GM18508 (cell line): ENCODE measurements at regions not wholly inside any gene's neighbourhood (a gene's known extent, or its start where the extent isn't known, plus 50 kb on each side); places are given as distances from the start of the nearest gene placed in this dataset.
A peak's percentile ranks its signal among the peaks of the same experiment; 100 is the strongest.
"Not testable (repeated sequence)": the region's sequence is repeated elsewhere in the genome, so short reads cannot be mapped to it uniquely, and the experiment has no call there.

Experiments used
- ATAC-seq: cut with Tn5 transposase; IDR thresholded peaks from one replicate; pipeline ENCODE4 v1.9.1; 2021; ENCODE audit warnings: moderate number of reproducible peaks; ENCODE audit not compliant: insufficient read depth, unreplicated experiment

- no peak for ATAC-seq
These were observed 454.4 kb upstream of the MEIS1 start for GRCh38 chr2:65980531-65980930.

DNA sequence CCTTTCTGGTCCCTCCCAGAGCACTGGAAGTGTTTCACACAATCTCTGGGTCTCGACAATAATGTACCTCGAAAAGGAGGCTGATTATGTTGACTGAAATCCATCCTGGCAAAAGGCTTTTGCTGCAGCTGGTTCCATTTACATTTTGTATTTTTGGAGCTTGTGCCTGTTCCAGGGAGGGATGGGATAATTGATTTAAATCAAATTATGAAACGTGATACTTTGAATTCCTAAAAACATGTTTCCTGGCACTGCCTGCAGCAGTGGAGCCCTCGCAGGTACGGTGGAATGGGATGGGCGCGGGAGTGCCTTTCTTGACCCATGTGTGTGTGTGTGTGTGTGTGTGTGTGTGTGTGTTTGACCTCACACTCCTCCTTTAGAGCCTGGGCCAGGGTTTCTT lies 455.5 kb upstream of the MEIS1 start:
- no peak for ATAC-seq

GRCh38 chr2:65974067-65974723 lies 460.7 kb upstream of the MEIS1 start:
- peak; percentile 72 for ATAC-seq

GRCh38 chr2:65969161-65969560 lies 465.8 kb upstream of the MEIS1 start:
- no peak for ATAC-seq

- not testable (repeated sequence) for ATAC-seq
These were observed 471.6 kb upstream of the MEIS1 start for GRCh38 chr2:65963303-65963702.

GRCh38 chr2:65960953-65961352 lies 474.0 kb upstream of the MEIS1 start:
- ATAC-seq: no peak

DNA sequence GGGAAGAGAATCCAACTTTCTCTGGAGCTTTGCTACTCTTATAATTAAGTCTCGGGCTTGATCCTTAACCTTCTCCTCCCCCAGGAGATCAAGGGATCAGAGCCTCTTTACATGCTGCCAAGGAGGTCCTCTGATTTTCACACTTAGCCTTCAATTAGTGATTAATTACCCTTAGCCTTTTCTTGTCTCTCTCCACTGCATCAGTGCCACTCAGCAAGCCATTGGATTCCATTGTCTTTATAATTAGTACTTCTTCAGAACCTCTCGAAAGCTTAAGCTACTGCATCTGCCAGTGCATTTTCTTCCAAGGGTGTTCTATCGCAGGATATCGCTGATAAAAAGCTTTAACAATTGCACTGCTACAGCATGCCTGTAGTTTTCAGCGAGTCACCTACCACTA lies 477.0 kb upstream of the MEIS1 start:
- no peak for ATAC-seq

- no peak for ATAC-seq
These were observed 477.5 kb upstream of the MEIS1 start for GRCh38 chr2:65957454-65957853.

DNA sequence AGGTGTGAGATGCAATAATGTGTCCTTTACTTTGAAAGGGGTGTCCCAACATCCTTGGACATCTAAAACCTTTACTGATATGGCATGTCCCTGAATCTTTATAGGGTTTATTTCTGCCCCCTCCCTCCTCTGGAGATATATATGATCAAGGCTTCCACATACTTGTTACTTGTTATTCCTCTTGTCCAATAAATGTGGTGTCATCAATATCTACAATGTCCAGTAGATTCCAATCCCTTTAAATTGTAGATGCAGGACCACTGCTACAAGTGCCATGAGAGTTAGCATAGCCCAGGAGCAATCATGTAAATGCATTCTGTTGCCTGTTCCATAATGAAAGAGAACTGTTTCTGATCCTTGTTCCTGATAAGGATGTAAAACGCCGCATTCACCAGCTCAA lies 479.7 kb upstream of the MEIS1 start:
- no peak for ATAC-seq

GRCh38 chr2:65952966-65953761 lies 481.8 kb upstream of the MEIS1 start:
- ATAC-seq: no peak

GRCh38 chr2:65944213-65944612 lies 490.7 kb upstream of the MEIS1 start:
- ATAC-seq: no peak

DNA sequence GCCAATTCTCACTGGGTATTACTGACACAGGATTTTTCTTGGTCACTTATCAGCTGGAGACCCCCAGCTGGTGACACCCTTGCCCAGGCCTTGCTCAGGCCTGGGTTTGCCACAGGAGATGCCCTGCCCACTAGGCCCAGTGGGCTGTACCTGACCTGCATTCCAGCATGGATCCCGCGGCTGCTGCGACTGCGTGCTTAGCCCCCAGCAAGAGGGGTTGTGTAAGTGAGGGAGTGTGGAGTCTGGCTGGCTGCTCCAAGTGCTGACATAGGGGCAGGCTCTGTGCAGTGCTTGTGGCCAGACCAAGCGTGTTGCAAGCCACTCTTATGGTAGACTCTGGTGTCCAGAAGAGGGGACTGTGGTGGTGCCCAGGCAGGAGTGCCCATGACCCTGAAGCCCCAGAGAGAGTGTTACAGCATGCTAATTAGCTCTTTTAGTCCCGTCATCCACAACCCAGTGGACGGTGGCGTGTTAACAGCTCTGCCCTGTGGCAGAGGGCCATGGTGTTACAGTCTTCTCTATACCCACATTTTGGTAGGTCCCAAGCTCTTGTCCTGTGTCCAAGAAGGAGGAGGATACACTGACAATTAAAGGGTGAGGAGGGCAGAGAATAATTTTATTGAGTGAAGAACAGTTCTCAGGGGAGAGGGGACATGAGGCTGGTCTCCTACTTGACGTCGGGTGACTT lies 491.7 kb upstream of the MEIS1 start:
- ATAC-seq: no peak

DNA sequence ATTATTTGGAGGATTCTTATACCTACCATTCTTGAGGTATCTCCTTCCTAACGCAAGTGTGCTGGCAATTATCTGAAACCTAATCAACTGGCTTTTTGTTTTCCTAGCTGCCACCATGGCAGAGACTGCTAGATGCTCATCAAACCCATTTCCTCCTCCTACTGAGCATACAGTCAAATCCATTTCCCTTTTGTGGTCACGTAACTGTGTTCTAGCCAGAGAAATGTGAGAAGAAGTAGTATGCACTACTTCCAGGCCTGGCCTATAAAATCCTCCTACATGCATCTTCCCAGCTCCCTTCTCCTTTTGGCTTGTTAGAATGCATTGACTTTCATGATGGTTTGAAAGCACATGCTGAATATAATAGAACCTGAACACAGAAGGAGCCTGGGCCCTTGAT lies 494.1 kb upstream of the MEIS1 start:
- no peak for ATAC-seq

GRCh38 chr2:65939687-65940086 lies 495.2 kb upstream of the MEIS1 start:
- ATAC-seq: no peak

DNA sequence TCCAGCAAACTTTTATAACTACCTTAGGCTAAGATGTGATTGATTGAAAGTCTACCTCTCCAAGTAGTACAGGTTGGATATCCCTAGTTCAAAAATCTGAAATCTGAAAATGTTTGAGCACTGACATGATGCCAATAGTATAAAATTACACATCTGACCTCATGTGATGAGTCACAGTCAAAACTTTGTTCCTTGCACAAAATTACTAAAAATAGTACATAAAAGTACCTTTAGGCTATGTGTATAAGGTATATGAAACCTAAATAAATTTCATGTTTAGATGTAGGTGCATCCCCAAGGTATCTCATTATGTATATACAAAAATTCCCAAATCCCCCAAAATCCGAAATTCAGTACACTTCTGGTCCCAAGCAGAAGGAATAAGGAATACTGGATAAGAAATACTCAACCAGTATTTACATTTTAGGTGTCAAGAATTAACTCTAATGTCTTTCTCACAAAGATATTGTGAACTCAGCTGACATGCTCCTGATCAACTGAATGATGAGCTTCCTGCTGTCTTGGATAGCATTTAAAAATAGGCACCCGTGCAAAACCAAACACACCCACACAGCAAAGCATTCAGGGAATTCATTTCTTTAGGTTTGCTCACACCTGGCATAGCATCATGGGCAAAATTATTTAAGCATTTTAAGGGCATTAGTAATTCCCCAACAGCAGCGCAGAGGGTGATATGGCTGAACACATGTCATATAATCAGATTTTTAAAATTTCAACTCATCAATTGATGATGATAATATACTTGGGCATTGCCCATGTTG lies 497.4 kb upstream of the MEIS1 start:
- ATAC-seq: no peak

- no peak for ATAC-seq
These were observed 499.8 kb upstream of the MEIS1 start for GRCh38 chr2:65934992-65935629.

- ATAC-seq: no peak
These were observed 500.2 kb upstream of the SPRED2 start for GRCh38 chr2:65932571-65932970.

DNA sequence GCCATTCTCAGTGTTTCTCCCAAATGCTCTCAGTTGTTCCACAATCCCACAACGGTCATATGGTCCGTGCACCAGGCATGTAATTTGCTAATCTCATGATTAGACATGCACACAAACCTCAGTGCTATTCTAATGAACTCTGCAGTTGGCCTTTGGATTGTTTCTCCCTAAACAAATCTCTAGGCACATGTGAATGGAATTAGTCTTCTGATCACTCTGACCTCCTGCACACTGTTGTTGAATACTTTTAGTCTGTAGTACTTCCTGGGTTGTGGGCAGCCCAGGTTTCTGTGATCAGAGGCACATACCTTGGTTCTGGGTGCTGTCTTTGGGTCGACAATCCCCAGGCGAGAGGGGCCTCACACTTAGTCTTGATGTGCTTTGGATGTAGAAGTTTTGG lies 498.7 kb upstream of the SPRED2 start:
- ATAC-seq: no peak

DNA sequence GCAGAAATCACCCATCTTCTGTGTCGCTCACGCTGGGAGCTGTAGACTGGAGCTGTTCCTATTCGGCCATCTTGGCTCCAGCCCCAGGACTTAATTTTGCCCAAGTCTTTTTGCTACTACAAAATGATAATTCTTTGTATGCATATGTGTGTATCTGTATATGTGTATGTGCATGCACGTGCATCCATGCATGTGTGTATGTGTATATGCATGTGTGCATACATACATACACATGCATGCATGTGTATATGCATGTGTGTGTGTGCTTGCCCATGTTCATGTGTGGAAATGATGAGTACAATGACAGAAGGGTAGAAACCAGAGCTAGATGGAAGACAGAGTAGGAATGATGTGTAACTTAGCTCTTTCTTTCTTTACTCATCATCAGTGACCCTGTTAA lies 497.9 kb upstream of the SPRED2 start:
- no peak for ATAC-seq

- ATAC-seq: not testable (repeated sequence)
These were observed 497.3 kb upstream of the SPRED2 start for GRCh38 chr2:65929664-65930063.
